Loucy (cell line): ENCODE measurements at regions not wholly inside any gene's neighbourhood (a gene's known extent, or its start where the extent isn't known, plus 50 kb on each side); places are given as distances from the start of the nearest gene placed in this dataset.

Source experiments
- CTCF ChIP-seq: fragments of 200-600 bp; sonication (generic); conservative IDR thresholded peaks from 2 replicates; pipeline ENCODE4 v1.5.1; 2014; ENCODE audit warnings: mild to moderate bottlenecking, antibody characterized with exemption, low read length
- EZH2phosphoT487 ChIP-seq: fragments of 200-600 bp; IDR thresholded peaks from 2 replicates; pipeline ENCODE4 v1.6.1; 2018; ENCODE audit warnings: antibody characterized with exemption, mild to moderate bottlenecking, moderate library complexity, borderline replicate concordance

GRCh38 chr3:7947930-7948329, 553.7 kb upstream of the LMCD1 start:
- no peak for TF ChIP-seq CTCF
- no peak for TF ChIP-seq EZH2phosphoT487
